IMR-90 (cell line): ENCODE measurements at regions not wholly inside any gene's neighbourhood (a gene's known extent, or its start where the extent isn't known, plus 50 kb on each side); places are given as distances from the start of the nearest gene placed in this dataset.

Experiments used
- ATAC-seq: fragments of 200-7000 bp; cut with Tn5 transposase; 2 replicates; pipeline ENCODE4 v1.9.1; 2020; ENCODE audit warnings: low read depth, mild to moderate bottlenecking, moderate library complexity
- BruUV-seq: library from RNA; stranded (reverse); fragments of 400-500 nt; replicated peaks from 2 replicates; lab custom pipeline; 2021; lab: Mats Ljungman, UMichigan
- CTCF ChIA-PET: fragments of 300-600 bp; formaldehyde crosslinking; extraction: SDS; loops from one replicate; lab custom pipeline; 2021; ENCODE audit warnings: antibody characterized with exemption; lab: Yijun Ruan, JAX
- POLR2A ChIA-PET: fragments of 300-600 bp; sonication (Branson Sonifier 250); formaldehyde crosslinking; loops from one replicate; lab custom pipeline; 2022; ENCODE audit warnings: antibody characterized with exemption; ENCODE audit not compliant: unreplicated experiment; lab: Charles Lee
- DNase-seq: peaks from one replicate; pipeline ENCODE4 v3.0.0; 2013
- H2AFZ ChIP-seq: replicated peaks from 2 replicates; pipeline ENCODE3; 2013; ENCODE audit warnings: low read length, mild to moderate bottlenecking; ENCODE audit not compliant: poor library complexity
- H2AK5ac ChIP-seq: 2 replicates; pipeline ENCODE4 v1.6.1; 2013; ENCODE audit warnings: low read depth, low read length, inconsistent platforms
- H2AK9ac ChIP-seq: replicated peaks from 2 replicates; pipeline ENCODE3; 2013; ENCODE audit warnings: mild to moderate bottlenecking, low read depth, low read length, moderate library complexity; ENCODE audit not compliant: poor library complexity
- H2BK120ac ChIP-seq: 2 replicates; pipeline ENCODE4 v1.6.1; 2013; ENCODE audit warnings: low read depth, low read length, inconsistent platforms
- H2BK15ac ChIP-seq: 3 replicates; pipeline ENCODE4 v1.6.1; 2013; ENCODE audit warnings: low read depth, low read length, inconsistent platforms
- H2BK20ac ChIP-seq: 2 replicates; pipeline ENCODE4 v1.6.1; 2013; ENCODE audit warnings: low read depth, mild to moderate bottlenecking, inconsistent platforms, low read length, moderate library complexity
- H2BK5ac ChIP-seq: 2 replicates; pipeline ENCODE4 v1.6.1; 2013; ENCODE audit warnings: mild to moderate bottlenecking, low read depth, low read length, inconsistent platforms; ENCODE audit not compliant: poor library complexity, severe bottlenecking
- H3K14ac ChIP-seq: replicated peaks from 2 replicates; pipeline ENCODE4 v1.6.1; 2013; ENCODE audit warnings: low read depth, low read length, inconsistent platforms
- H3K18ac ChIP-seq: 2 replicates; pipeline ENCODE4 v1.6.1; 2013; ENCODE audit warnings: low read depth, low read length, control low read depth
- H3K23ac ChIP-seq: 2 replicates; pipeline ENCODE4 v1.6.1; 2013; ENCODE audit warnings: low read depth, low read length, inconsistent platforms
- H3K27ac ChIP-seq: 2 replicates; pipeline ENCODE4 v1.5.1; 2013; ENCODE audit warnings: mild to moderate bottlenecking, control low read depth, low read length; ENCODE audit not compliant: insufficient read depth
- H3K27me3 ChIP-seq: 2 replicates; pipeline ENCODE4 v1.6.1; 2013; ENCODE audit warnings: low read length; ENCODE audit not compliant: control insufficient read depth, insufficient read depth
- H3K36me3 ChIP-seq: 2 replicates; pipeline ENCODE4 v1.6.1; 2013; ENCODE audit warnings: low read length, mixed read lengths; ENCODE audit not compliant: control insufficient read depth, insufficient read depth
- H3K4ac ChIP-seq: 2 replicates; pipeline ENCODE4 v1.6.1; 2013; ENCODE audit warnings: low read depth, low read length, inconsistent platforms
- H3K4me1 ChIP-seq: 2 replicates; pipeline ENCODE4 v1.6.1; 2013; ENCODE audit warnings: low read length, mixed read lengths; ENCODE audit not compliant: control insufficient read depth, insufficient read depth
- H3K4me2 ChIP-seq: 2 replicates; pipeline ENCODE4 v1.6.1; 2013; ENCODE audit warnings: low read depth, mild to moderate bottlenecking, control low read depth, low read length, moderate library complexity
- H3K4me3 ChIP-seq: 2 replicates; pipeline ENCODE4 v1.5.1; 2013; ENCODE audit warnings: low read depth, mild to moderate bottlenecking, control low read depth, low read length, moderate library complexity; ENCODE audit not compliant: insufficient read depth
- H3K56ac ChIP-seq: 2 replicates; pipeline ENCODE4 v1.6.1; 2013; ENCODE audit warnings: low read length, inconsistent platforms; ENCODE audit not compliant: insufficient read depth; ENCODE audit errors: extremely low read depth
- H3K79me1 ChIP-seq, 2 experiments: 2 replicates each; pipeline ENCODE4 v1.6.1; 2013; ENCODE audit warnings: low read length in 2 of 2, inconsistent platforms in 1 of 2, low read depth in 1 of 2
- H3K9ac ChIP-seq: 2 replicates; pipeline ENCODE4 v1.6.1; 2013; ENCODE audit warnings: low read depth, low read length, control low read depth
- H3K9me1 ChIP-seq: 2 replicates; pipeline ENCODE4 v1.6.1; 2013; ENCODE audit warnings: low read length, inconsistent platforms; ENCODE audit not compliant: insufficient read depth
- H3K9me3 ChIP-seq: 2 replicates; pipeline ENCODE4 v1.6.1; 2013; ENCODE audit warnings: low read length; ENCODE audit not compliant: control insufficient read depth, insufficient read depth
- H4K20me1 ChIP-seq: 2 replicates; pipeline ENCODE4 v1.6.1; 2013; ENCODE audit warnings: low read length, inconsistent platforms; ENCODE audit not compliant: insufficient read depth
- H4K5ac ChIP-seq: 2 replicates; pipeline ENCODE4 v1.6.1; 2013; ENCODE audit warnings: mild to moderate bottlenecking, low read depth, low read length, control low read depth
- H4K8ac ChIP-seq, 2 experiments: 2 replicates each; pipeline ENCODE4 v1.6.1; 2013; ENCODE audit warnings: low read depth in 2 of 2, low read length in 2 of 2, control low read depth in 1 of 2, inconsistent platforms in 1 of 2
- H4K91ac ChIP-seq: 2 replicates; pipeline ENCODE4 v1.6.1; 2013; ENCODE audit warnings: low read depth, low read length, inconsistent platforms; ENCODE audit not compliant: insufficient read depth
- CHD1 ChIP-seq: IDR thresholded peaks from 2 replicates; pipeline ENCODE4 v1.6.1; 2012; ENCODE audit warnings: low read depth, low read length, improper control_type of control experiment
- MAFK ChIP-seq: IDR thresholded peaks from 2 replicates; pipeline ENCODE4 v1.6.1; 2012; ENCODE audit warnings: low read depth, low read length, improper control_type of control experiment
- NFE2L2 ChIP-seq: fragments of 150-350 bp; IDR thresholded peaks from 2 replicates; pipeline ENCODE4 v1.6.1; 2016; ENCODE audit warnings: low read depth, mild to moderate bottlenecking, low read length
- RAD21 ChIP-seq: IDR thresholded peaks from 2 replicates; pipeline ENCODE4 v1.6.1; 2012; ENCODE audit warnings: low read length, improper control_type of control experiment
- SMC3 ChIP-seq: fragments of 150-350 bp; IDR thresholded peaks from 2 replicates; pipeline ENCODE4 v1.6.1; 2016; ENCODE audit warnings: low read depth, mild to moderate bottlenecking, antibody characterized with exemption, low read length, moderate library complexity
- WGBS, 2 experiments: methylation state at CpG; one replicate each; pipeline versions ENCODE4 v1.1.5 to v1.1.7; 2013; ENCODE audit warnings: missing lambda C conversion rate in 2 of 2; ENCODE audit not compliant: insufficient read length in 1 of 2; ENCODE audit errors: extremely low coverage in 2 of 2; 5-methylcytosine and 5-hydroxymethylcytosine counted together
- dilution Hi-C: fragments of 300-500 bp; cut with HindIII; formaldehyde crosslinking; loops from one replicate; pipeline ENCODE4 v1.14.3; 2018; ENCODE audit warnings: low sequenced_read_pairs; ENCODE audit not compliant: unreplicated experiment
- in situ Hi-C: fragments of 300-500 bp; cut with MboI; formaldehyde crosslinking; loops from 3 replicates; pipeline ENCODE4 v1.14.3; 2019; ENCODE audit warnings: low sequenced_read_pairs, inconsistent platforms, mixed read lengths
- intact Hi-C: fragments of 100-400 bp; cut with micrococcal nuclease; formaldehyde crosslinking; loops from 2 replicates; pipeline ENCODE4 v1.10.0; 2022

DNA sequence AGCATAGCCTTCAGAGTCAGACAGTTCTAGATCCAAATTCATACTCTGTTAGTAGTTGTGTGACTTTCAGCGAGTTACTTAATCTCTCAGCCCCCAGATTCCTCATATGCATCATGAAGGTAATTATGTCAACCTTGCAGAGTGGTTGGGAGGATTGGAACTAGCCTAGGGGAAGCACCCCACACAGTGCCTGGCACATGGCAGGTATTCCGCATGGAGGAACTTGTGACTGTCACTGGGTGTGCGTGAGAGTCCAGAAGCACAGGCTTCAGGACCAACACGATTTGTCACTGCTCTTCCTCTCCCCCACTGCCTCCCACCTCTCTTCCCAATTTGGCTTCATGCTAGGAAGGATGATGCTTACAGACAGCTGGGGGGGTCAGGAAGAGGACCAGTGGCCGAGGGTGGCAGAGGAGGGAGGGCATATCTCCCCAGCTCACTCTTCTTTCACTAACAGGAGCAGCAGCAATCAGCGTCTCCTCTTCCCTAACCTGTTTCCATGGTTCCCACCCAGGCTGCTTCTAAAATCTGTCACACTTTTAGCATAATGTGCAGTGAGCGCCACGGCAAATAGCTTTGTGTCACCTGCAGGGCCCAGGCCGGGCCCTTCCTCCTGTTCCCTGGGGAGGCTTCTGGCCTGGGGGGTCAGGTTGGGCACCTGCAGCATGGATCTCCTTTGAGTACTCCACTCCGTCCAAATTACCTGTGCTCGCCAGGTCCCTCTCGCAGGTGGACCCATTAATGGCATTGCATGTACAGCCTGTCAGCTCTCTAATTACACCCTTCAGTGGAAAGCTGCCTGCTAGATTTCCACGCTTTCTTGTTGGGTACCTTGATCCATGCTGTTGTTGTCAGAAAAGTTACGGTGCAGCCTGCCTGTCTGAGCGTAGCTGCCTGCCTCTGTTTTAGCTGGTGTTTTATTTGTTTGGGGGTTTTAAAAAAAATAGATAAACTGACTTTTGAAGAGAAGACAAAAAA, 400.4 kb downstream of the NXPE2 start (continued):
- TF ChIP-seq NFE2L2: no peak

GRCh38 chr11:115080923-115081680, 402.8 kb downstream of the NXPE2 start:
- Histone ChIP-seq H2AK5ac (no peak overlapping the region), H2AFZ (no peak overlapping the region), H2BK5ac (no peak overlapping the region), H3K9me1 (no peaks in the 10 kb centered on the region), H3K27me3 (no peaks in the 10 kb centered on the region), H2BK120ac (no peak overlapping the region), H3K23ac (no peak overlapping the region), H3K4me2 (no peak overlapping the region), H3K27ac (no peak overlapping the region), H2BK15ac (no peak overlapping the region), H3K18ac (no peak overlapping the region), H3K4ac (no peak overlapping the region), H3K56ac (no peak overlapping the region), H3K4me3 (no peak overlapping the region), H3K36me3 (no peaks in the 10 kb centered on the region), H3K4me1 (no peaks in the 10 kb centered on the region), H3K9me3 (no peaks in the 10 kb centered on the region), H4K91ac (no peak overlapping the region), H2BK20ac (no peak overlapping the region), H4K8ac (no peak overlapping the region), H2AK9ac (no peak overlapping the region), H3K79me1 (no peaks in the 10 kb centered on the region), H3K9ac (no peak overlapping the region), H4K20me1 (no peaks in the 10 kb centered on the region), H3K14ac (no peak overlapping the region), H4K5ac (no peak overlapping the region)
- dilution Hi-C loops (no loop called here), in situ Hi-C loops (no loop called here), intact Hi-C loops (no loop called here)
- ATAC-seq (no peak), DNase-seq (no peak)
- ChIA-PET POLR2A (no interaction called here), CTCF (no interaction called here)
- WGBS, 2 experiments: 77% methylated on average over 2 of the region's 9 CpGs; no CpG with 5 or more reads in 1 of the 2 experiments
- TF ChIP-seq SMC3 (no peak), MAFK (no peak), CHD1 (no peak), RAD21 (no peak)
- no TSS peak for BruUV-seq
